Lung microvascular endothelial cell (primary cell): ENCODE measurements at regions not wholly inside any gene's neighbourhood (a gene's known extent, or its start where the extent isn't known, plus 50 kb on each side); places are given as distances from the start of the nearest gene placed in this dataset.
"Not testable (repeated sequence)": the region's sequence is repeated elsewhere in the genome, so short reads cannot be mapped to it uniquely, and the experiment has no call there.

Experiments used
- DNase-seq, 2 donors: peaks; one replicate each; pipeline versions ENCODE4 v3.0.0 to v3.0.0-alpha.2; 2010; ENCODE audit warnings: low read depth in 2 of 2

- not testable (repeated sequence) for DNase-seq
Measured at GRCh38 chrX:27156921-27157320, 306.2 kb downstream of the PPP4R3C start.

DNA sequence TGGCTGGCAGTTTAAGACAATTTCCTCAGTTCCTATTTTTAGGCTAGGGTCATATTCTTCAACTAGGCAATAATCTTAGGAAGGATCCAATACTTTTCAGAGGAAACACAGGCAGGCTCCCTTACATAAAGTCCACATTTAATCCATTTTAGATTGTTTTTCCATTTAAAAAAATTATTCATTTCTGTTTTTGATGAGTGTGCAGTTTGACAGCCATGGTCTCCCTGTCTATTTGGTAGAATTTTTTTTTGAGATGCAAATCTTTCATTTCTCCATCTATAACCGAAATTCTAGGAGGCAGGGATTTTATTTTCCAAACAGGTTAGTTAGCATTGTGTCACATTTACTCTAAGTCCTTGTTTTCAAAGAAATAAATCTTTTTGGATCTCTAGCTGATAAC is 326.8 kb downstream of the PPP4R3C start:
- DNase-seq: no peak

GRCh38 chrX:27132862-27133261 is 330.3 kb downstream of the PPP4R3C start:
- peak; percentile 4 to 79 for DNase-seq

GRCh38 chrX:27087176-27087575 is 376.0 kb downstream of the PPP4R3C start:
- DNase-seq: not testable (repeated sequence)

DNA sequence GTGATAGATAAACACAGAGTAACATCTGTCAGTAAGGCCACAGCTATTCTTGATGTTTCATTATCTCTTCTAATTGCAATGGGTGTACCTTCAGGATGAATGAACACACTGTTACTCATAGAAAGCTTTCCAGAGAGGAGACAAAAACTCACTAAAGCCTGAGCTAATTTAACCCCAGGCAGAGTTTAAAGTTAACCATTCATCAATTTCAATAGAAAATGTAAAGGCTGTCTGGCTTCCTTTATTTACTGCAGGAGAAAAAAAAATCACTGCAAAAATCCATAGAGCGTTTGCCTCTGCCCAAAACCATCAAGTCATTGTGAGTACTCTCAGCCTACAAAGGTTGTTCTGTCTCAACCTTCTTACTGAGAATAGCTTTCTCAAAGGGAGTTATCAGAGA is 376.9 kb downstream of the PPP4R3C start:
- no peak for DNase-seq

DNA sequence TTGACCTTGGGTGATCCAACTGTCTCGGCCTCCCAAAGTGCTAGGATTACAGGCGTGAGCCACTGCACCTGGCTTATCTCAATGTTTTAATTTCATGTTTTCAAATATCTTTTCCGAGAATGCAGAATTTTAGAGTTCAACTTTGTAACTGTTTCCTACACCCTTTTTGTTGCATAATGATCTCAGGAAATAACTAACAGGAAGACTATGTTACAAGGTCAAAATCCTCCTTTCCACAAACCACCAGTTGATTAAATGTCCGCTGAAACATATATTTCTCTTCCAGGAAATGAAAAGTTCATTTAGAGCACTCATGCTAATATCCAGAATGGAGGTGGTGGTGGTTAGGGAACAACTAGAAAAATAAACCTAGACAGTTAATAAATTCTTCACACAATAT is 377.8 kb downstream of the PPP4R3C start:
- DNase-seq: peak; percentile 0 to 75

GRCh38 chrX:27078371-27078770 is 384.8 kb downstream of the PPP4R3C start:
- DNase-seq: no peak

DNA sequence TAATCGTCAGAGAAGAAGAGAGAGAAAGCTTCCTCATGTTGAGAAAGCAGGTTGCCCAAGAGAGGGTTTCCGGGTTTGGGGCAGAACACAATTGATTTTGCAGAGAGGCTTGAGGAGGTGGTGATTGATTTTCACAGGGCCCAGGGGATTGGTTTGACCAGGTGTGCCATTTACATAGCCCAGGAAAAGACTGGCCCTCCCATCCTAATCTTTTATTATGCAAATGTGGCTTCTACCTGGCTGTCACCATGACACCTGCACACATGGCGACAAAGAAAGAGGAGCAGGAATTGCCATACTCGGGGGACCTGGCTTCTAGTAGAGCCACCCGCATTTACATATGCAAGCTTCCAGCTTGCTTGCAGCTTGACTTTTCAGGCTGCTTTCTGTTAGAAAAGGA is 405.3 kb downstream of the PPP4R3C start:
- DNase-seq: no peak

GRCh38 chrX:27039332-27039731 is 423.8 kb downstream of the PPP4R3C start:
- DNase-seq: no peak

GRCh38 chrX:27008486-27008885 is 454.7 kb downstream of the PPP4R3C start:
- no peak for DNase-seq

- no peak for DNase-seq
Measured at GRCh38 chrX:26999634-27000033, 463.5 kb downstream of the PPP4R3C start.

GRCh38 chrX:26958261-26958660 is 504.9 kb downstream of the PPP4R3C start:
- no peak for DNase-seq

GRCh38 chrX:26954029-26954428 is 509.1 kb downstream of the PPP4R3C start:
- DNase-seq: no peak

GRCh38 chrX:26952213-26952612 is 510.9 kb downstream of the PPP4R3C start:
- no peak for DNase-seq

GRCh38 chrX:26927419-26927818 is 535.7 kb downstream of the PPP4R3C start:
- DNase-seq: no peak

- DNase-seq: peak in 1 of 2 donors; percentile 8
Measured at GRCh38 chrX:26925088-26925487, 538.1 kb downstream of the PPP4R3C start.

DNA sequence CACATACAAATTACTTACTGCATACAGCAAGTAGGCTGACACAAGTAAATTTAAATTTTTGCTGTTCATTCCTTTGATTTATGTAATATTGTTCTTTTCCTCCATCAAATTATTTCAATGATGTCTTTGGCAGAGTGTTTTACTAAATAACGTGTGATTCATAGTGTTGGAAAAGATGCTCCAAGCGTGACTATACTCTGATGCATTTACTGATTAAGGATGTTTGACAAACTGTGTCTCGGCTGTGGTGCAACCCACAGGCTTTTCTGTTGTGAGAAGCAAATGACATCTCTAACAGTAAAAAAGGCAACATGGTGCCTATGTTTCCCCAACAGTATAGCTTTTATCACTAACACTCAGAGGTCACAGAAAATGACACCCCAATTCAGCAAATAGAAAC is 540.9 kb downstream of the PPP4R3C start:
- peak; percentile 12 to 56 for DNase-seq

DNA sequence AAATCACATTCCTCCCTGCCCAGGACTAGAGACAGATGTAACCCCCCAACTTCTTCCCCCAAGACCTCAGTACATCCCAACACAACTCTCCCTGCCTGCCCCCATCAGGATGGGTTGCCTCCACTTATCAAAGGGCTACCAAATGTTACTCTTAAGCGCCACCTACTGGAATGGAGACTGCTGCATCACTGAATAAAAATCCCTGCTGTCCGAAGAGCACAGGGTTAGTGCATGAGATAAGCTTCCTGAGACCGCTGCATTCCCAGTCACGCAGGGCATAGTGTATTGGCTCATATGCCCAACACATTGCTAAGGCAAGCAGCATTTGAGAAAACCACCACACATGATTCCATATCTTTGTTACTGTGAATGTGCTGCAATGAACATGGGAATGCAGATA is 544.5 kb downstream of the PPP4R3C start:
- DNase-seq: peak; percentile 51 to 63

DNA sequence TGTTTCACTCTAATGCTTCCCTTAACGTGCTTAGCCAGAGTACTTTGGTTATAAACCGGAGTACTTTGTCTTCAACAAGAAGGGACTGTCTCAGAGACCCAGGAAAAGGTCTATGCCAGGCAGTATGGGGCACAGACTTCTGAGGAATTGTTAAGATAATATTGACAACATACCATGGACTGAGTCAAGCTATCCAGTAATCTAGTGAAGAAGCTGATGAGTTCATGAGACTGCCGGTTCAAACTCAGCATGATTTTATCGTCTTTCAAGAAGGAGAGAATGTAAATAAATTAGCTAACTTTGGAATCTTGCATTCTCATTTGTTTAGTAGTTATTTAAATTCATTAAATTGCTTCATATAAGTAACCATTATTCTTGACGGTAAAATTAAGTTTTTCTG is 546.1 kb downstream of the PPP4R3C start:
- no peak for DNase-seq

GRCh38 chrX:26915064-26915463 is 548.1 kb downstream of the PPP4R3C start:
- DNase-seq: peak; percentile 47 to 81

DNA sequence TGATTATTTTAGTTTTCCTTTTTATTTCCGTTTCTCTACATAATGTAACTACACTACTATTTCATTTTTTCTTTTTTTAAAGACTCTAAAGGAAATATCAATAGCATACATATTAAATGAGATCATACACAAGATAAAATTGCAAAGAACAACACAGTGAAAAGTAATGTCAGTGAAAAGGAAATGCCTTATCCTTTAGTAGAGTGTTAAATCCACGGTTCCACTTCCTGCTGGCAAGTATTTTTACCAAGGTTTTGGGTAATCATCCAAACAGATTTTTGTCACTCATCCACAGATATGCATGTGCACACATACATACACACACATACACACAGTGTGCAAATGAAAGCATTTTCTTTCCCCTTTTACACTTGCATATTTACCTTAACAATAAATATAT is 548.9 kb downstream of the PPP4R3C start:
- DNase-seq: peak; percentile 67 to 78

DNA sequence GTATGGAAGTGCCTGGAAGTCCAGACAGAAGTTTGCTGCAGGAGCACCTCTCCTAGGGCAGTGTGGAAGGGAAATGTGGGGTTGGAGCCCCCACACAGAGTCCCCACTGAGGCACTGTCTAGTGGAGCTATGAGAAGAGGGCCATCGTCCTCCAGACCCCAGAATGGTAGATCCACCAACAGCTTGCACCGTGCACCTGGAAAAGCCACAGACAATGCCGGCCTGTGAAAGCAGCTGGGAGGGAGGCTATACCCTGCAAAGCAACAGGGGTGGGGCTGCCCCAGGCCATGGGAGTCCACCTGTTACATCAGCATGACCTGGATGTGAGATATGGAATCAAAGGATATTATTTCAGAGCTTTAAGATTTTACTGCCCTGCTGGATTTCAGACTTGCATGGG is 551.4 kb downstream of the PPP4R3C start:
- not testable (repeated sequence) for DNase-seq

- no peak for DNase-seq
Measured at GRCh38 chrX:26909728-26910127, 553.4 kb downstream of the PPP4R3C start.

- no peak for DNase-seq
Measured at GRCh38 chrX:26908218-26908617, 554.9 kb downstream of the PPP4R3C start.
